Tongue (tissue), 1 donor: ENCODE measurements at regions not wholly inside any gene's neighbourhood (a gene's known extent, or its start where the extent isn't known, plus 50 kb on each side); places are given as distances from the start of the nearest gene placed in this dataset.
"Not testable (repeated sequence)": the region's sequence is repeated elsewhere in the genome, so short reads cannot be mapped to it uniquely, and the experiment has no call there.

Source experiments
- DNase-seq: peaks from one replicate; pipeline ENCODE4 v3.0.0-alpha.2; 2015

GRCh38 chr7:4438723-4439245 lies 243.3 kb upstream of the FOXK1 start:
- no peak for DNase-seq

DNA sequence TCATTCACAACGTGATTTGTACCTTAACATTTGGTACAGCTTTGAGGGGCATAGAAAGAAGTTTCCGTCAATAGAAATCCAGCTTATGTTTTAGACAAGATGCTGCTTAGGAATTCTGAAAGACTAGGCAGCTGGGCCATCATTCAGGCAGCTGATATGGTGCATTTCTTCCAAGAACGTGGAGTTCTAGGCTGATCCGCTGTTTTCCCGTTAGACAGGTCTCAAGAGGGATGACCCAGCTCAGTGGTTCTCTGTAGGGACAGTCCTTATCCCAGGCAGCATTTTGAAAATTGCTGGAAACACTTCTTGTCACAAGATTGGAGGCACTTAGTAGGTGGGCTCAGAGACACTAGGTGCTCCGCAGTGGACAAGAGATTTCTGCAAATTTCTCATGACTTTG lies 242.7 kb upstream of the FOXK1 start:
- no peak for DNase-seq

DNA sequence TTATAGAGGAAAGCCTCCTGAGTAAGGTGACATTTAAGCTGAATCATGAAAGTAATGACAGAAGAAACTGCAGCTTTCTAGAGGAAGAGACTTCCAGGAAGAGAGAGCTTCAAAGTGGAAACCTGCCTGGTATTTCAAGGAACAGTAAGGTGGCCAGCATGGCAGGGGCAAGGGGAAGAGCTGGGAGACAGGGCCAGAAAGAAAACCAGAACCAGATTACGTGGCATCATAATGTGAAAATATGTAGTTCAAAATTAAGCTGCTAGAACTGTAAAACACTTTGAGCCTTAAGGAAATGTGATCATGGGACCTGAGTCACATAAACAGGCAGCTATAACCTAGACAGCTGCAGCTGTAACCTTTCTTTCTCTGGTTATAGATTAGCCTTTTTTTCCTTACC lies 238.0 kb upstream of the FOXK1 start:
- no peak for DNase-seq

- DNase-seq = no peak
These were observed 236.3 kb upstream of the FOXK1 start for GRCh38 chr7:4445777-4446176.

GRCh38 chr7:4449263-4449662 lies 232.8 kb upstream of the FOXK1 start:
- DNase-seq = no peak

DNA sequence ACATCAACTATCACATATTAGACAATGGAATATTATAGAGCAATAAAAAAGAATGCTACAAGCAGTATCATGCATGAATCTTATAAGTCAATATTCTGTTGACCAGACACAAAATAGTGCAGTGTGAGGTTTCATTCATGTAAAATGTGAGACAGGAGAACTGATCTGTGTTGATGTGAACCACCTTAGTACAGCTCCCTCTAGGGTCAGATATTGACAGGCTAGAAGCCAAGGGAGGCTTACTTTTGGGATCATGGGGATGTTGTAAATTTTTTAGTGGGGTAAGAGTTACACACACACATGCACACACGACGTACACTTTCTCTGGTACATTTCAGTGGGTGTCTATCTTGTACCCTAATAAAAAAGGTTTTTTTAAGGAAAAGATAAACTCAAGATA lies 231.6 kb upstream of the FOXK1 start:
- no peak for DNase-seq

DNA sequence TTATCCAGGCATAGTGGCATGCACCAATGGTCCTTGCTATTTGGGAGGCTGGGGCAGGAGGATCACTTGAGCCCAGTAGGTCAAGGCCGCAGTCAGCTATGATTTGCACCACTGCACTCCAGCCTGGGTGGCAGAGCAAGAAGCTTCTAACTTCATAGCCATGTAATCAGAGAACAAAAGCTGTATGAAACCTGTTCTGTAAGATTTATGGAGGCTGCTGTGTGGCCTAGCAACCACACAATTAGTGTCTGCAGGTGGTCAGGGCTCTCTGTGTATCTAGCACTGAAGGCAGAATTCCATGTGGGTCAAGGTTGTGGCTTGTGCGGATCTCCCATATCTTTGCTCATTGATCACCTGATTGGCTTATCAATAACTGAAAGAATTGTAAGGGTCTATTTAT lies 221.5 kb upstream of the FOXK1 start:
- DNase-seq = no peak

DNA sequence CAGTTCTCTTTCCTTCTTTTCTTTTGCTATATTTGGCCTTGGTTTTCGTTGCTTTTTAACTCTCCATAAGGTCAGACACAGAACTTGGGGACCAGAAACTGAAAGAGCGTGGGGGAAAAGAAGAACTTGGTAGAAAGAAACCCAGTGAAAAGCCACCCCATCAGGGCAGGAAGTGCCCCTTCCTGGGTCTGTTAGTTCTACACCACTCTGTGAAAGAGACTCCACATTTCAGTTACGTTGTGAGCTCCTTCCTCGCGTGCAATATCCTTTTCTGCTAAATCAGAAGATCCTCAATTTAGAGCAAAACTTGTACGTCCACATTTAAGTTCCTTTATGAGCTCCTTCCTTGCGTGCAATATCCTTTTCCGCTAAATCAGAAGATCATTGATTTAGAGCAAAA lies 220.6 kb upstream of the FOXK1 start:
- no peak for DNase-seq

DNA sequence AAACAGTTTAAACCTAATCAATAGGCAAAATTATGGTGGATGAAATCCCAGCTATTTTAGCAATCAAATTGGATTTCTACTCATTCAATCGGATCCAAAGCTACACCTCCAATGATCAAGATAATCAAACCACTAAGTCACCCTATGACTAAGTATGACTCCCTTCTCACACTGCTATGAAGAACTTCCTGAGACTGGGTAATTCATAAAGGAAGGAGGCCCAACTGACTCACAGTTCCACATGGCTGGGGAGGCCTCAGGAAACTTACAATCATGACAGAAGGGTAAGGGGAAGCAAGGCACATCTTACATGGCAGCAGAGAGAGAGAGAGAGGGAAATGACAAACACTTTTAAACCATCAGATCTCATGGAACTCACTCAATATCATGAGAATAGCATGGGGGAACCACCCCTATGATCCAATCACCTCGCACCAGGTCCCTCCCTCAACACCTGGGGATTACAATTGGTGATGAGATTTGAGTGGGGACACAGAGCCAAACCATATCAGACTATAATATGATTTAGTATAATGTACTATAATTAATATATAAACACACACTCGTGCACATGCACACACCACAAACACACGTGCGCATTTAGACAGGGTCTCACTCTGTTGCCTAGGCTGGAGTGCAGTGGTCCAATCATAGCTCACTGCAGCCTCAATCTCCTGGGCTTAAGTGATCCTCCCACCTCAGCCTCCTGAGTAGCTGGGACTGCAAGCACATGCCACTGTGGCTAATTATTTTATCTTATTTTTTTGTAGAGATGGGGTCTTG lies 213.6 kb upstream of the FOXK1 start:
- no peak for DNase-seq

DNA sequence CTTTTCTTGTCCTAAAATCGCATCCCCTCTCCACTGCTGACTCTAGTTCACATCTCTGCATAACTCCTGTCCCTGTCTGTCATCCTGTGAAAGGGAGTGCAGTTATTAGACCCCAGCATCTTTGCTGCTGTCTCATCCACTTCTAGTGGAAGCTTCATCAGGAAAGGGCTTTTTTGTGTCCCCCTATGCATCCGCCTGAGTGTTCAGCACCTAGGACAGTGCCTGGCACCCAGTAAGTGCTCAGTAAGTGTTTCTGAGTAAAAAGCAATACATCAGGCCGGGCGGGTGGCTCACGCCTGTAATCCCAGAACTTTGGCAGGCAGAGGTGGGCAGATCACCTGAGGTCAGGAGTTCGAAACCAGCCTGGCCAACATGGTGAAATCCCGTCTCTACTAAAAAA lies 211.8 kb upstream of the FOXK1 start:
- DNase-seq = peak; percentile 53

DNA sequence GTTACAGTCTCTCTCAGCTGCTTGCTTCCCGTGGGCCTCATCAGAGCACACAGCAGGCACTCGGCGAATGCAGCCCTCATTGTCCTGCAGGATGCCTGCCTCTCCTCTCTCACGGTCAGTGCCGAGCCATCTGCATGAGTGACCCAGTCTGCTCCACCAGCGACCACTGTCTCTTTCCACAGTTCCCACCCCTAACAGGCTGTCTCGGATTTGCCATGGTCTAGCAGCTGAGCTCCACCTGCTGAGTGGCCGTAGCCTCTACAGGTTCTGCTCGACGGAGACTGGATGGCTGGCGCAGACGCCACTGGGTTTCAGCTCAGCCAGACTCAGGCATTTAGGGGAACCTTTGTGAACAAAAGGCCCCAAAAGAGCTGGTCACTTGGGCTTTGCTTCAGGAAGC lies 209.4 kb upstream of the FOXK1 start:
- DNase-seq = peak; percentile 28

DNA sequence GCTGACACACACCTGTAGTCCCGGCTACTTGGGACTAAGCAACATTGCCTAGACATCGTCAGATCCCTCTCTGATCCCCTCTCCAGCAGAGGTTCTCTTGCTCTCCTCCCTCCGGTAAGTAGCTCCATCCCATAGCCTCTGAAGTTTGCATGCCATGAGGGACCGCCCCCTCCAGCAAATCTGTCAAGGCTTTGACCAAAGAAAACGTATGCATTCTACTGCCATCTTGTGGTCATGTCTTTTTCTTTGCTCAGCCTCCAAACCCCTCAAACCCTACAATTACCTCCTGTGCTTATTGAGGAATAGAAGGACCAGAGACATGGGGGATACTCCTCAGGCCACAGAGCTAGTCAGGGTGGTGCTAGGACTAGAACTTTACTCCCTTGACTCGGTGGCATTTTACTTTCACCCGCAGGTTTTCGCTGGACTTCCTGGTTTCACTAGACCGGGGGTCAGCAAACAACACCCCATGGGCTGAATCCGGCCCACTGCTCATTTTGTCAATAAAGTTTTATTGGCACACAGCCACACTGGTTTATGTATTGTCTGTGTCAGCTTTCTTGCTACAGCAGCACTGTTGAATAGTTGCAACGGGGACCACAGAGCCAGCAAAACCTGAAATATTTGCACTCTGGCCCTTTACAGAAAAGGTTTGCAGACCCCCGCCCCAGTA lies 202.6 kb upstream of the FOXK1 start:
- DNase-seq = peak; percentile 49

DNA sequence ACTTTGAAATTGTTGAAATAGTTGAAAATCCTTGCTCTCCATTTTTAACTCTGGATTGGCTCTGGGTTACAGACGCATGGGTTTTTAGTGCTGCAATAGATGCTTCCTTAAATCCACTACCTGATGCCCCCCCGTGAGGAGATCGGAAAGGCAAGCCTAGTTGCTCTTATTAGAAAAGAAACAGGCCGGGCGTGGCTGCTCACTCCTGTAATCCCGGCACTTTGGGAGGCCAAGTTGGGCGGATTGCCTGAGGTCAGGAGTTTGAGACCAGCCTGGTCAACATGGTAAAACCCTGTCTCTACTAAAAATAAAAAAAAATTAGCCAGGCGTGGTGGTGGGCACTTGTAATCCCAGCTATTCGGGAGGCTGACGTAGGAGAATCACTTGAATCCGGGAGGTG lies 202.0 kb upstream of the FOXK1 start:
- not testable (repeated sequence) for DNase-seq

GRCh38 chr7:4483851-4484250 lies 198.2 kb upstream of the FOXK1 start:
- no peak for DNase-seq

DNA sequence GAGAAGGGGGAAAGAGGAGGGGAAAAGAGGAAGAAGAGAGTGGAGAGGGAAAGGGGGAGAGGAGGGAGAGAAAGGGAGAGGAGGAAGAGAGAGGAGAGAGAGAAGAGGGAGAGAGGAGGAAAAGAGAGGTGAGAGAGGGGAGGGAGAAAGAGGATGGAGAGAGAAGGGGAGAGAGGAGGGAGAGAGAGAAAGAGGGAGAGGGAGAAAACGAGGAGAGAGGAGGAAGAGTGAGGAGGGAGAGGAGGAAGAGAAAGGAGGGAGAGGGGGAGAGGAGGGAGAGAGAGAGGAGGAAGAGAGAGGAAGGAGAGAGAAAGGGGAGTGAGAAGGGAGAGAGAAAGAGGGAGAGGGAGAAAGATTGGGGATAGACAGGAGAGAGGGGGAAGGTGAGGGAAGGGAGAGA lies 197.6 kb upstream of the FOXK1 start:
- no peak for DNase-seq

- no peak for DNase-seq
These were observed 195.2 kb upstream of the FOXK1 start for GRCh38 chr7:4486907-4487306.

DNA sequence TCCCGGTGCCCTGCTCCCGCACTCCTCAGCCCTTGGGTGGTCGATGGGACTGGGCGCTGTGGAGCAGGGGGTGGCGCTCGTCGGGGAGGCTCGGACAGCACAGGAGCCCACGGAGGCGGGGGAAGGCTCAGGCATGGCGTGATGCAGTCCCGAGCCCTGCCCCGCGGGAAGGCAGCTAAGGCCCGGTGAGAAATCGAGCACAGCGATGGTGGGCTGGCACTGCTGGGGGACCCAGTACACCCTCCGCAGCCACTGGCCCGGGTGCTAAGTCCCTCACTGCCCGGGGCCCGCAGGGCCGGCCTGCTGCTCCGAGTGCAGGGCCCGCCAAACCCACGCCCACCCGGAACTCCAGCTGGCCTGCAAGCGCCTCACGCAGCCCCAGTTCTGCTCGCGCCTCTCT lies 185.2 kb upstream of the FOXK1 start:
- DNase-seq = not testable (repeated sequence)

DNA sequence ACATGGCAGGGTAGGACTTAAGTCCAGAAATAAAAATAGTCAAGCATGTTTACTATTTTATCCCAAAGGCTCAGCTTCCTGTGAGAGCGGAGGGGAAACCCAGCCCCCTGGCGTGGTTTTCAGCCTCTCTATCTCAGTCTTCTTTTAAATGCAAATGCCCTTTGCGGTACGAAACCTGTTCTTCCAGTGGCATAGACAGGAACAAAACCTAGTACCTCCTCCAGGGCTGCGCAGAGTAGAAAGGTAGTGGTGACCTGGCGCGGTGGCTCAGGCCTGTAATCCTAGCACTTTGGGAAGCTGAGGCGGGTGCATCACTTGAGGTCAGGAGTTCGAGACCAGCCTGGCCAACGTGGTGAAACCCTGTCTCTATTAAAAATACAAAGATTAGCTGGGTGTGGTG lies 181.3 kb upstream of the FOXK1 start:
- no peak for DNase-seq

- DNase-seq = not testable (repeated sequence)
These were observed 174.2 kb upstream of the FOXK1 start for GRCh38 chr7:4507886-4508285.

DNA sequence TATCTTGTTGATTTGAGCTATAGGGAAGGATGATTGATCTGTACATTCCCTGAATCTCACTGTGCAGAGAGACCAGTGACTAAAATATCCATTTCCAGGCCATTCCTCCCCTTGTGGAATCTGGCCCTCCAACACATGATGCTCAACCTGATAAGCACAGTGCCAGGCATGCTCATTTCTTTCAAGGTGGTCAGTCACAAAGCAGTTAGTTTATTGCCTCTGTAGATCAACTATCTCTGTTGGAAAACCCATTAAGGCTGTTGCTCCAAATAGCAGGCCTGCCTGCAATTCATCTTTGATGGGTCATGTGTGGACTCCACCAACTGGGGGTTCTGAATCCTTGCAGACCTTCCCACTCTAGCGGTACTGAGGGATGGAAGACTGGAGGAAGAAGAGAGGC lies 168.6 kb upstream of the FOXK1 start:
- DNase-seq = no peak

GRCh38 chr7:4519819-4520520 lies 162.1 kb upstream of the FOXK1 start:
- DNase-seq = no peak

DNA sequence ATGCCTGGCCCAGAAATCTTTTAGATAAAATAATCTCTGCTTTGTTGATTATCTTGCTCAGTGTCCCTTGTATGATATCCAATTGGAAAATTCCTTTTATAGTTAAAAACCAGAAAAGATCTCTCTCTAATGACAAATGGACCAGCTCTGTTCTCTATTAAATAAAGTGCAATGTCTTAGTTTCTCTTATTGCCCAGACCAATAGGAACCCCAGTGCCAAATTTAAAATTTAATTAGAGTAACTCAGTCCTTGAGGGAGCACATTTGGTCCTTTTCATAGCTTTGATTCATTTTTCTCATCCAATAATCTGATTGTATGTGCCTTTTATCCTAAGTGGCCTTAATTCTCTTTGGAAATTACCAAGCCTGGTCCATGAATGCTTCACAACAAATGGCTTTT lies 158.9 kb upstream of the FOXK1 start:
- DNase-seq = no peak

GRCh38 chr7:4523873-4524272 lies 158.2 kb upstream of the FOXK1 start:
- DNase-seq = no peak
